M059J (cell line): ENCODE measurements at regions not wholly inside any gene's neighbourhood (a gene's known extent, or its start where the extent isn't known, plus 50 kb on each side); places are given as distances from the start of the nearest gene placed in this dataset.
A peak's percentile ranks its signal among the peaks of the same experiment; 100 is the strongest.

Source experiments
- DNase-seq: peaks from one replicate; pipeline ENCODE4 v3.0.0-alpha.2; 2012; ENCODE audit warnings: low read depth

DNA sequence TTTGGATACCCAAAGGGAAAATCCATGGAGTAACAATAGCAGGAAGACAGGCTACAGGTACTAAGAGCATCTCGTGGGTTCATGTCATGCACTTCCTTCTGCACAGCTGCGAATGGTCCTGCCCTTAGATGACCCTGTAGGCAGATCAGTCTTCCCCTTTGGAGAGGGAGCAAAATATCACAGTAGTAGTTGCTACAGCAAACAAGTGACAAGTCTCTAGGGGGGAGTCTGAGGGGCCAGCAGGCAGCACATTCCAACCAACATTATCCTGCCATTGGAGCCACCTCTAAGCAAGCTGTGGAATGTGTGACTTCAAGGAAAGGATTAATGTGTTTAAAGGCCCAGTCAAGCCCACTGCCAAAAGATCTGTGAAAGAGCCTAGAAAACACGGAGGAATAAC is 273.2 kb upstream of the PARD3B start:
- no peak for DNase-seq

DNA sequence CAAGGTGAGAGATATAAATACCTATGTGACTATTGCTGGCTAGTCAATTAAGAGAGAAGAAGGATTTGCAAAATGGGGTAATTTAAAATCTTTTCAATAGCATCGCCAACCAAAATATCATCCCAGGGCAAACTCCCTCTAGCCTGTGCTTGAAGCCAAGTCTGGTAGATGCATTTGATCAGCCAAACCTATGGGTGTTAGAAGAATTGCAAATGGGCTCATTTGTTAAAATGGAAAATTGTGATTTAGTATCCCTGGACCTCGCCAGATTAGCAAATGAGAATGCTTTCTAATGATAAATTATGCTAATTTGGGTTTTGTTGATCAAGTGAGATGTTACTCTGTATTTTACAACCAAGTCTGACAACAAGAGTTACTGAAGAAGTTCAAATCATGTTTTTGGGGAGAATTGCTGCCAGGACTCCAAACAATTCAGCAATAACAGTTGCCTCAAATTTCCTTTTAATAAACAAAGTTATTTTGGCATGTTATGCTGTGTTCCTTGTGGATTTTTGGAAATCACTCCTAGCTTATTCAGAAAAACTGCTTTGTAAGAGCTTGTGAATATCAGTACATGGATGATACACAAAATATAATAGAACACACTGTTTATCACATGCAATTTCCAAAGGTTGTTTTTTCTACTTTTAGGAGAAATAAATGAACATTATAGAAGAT is 272.5 kb upstream of the PARD3B start:
- no peak for DNase-seq

DNA sequence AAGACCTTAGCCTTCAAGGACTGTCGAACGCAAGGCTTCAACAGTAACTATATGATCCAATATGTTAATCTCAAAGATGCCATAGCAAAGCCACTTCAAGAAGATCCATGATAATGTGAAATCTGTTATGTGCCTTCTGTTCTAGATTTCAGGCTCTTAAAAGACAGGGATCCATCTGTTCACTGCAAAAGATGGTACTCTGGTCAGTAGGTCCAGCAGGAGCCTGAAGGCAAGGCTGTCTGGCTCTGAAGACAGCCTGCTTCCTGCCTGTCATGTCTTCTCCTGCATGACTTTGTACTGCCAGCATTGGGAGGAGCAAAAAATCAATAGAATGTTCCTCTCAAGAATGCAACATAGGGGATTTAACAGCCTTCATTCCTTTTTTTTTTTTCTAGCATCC is 270.8 kb upstream of the PARD3B start:
- DNase-seq: no peak

DNA sequence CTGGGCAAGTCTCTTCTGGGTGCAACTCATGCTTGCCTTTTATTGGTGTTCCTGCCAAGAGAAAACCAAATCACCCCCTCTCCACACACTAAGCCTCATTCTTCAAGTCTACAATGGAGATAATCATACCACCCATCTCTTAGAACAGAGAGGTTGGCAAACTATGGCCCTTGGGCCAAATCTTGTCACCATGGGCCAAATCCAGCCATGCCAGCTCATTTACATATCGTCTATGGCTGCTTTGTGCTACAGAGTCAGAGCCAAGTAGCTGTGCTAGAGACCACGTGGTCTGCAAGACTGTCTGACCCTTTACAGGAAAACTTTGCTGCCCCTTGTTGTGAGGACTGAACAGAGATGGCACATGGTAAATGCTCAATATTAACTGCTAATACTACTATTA is 270.3 kb upstream of the PARD3B start:
- DNase-seq: no peak

DNA sequence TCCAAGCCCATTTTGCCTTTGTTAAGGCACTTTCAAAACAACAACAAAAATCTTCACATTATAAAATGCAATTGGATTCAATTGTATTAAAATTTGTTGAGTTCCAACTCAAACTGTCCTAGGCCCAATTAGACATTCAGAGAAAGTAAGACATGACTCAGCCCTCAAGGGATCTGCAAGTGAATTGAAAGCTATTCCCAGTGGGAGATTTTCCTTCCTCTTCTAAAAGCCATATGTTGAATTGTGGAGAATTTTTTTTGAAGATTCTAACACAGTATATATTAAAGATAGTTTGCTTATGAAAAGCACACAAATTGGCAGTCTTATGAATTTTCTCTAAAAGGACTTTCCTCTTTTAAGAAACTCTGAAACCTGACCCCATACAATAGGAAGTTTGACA is 268.0 kb upstream of the PARD3B start:
- DNase-seq: no peak

DNA sequence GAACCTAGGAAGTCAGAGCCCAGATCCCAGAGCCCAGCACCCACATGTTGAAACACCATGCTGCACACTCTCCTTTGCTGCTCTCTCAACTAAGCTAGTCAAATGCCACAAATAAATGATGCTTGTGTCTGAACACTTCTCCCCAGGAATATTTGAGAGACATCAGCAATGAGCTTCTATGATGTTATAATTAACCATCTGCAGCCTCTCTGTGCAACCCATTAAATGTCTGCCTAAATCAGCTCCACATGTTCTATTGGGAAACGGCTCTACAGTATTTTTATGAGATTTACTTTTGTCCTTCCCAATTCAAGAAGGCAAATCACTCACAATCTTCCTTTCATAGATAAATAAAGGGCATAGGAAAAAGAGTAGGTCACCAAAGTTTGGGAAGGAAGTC is 266.8 kb upstream of the PARD3B start:
- no peak for DNase-seq

DNA sequence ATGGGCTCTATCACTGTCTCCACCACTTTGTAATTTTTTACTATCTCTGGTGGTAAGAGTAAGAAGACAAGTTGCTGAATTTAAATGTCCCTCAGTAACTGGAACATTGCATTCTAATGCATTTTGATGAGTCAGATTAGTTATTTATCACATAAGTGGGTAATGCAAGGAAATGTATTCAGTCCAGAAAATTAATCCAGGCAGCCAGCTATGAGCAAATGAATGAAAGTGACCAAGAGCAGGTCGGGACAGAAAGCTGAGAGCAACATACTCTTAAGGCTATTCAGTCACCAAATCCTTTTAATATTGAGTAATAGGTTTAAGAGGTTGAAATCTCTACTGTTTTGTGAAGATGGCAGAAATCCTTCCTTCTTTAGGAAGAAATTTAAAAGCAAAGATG is 265.5 kb upstream of the PARD3B start:
- no peak for DNase-seq

DNA sequence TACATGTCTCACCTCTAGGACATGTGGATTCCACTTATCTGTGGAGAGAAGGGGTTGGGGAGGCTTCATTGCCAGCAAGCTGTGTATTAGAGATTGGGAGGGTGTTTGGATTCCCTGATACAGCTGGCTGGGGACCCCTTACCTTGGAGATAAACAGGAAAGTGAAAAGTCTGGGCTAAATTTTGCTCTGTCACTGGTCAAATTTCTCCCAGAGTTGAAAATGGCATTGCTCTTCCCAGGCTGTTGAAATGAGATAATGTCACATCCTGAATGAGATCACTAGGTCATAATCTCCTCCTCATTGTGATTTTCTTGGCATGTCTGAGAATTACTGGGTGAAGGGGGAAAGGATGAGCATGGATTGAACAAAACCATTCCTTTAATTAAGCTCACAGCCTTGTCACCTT is 265.0 kb upstream of the PARD3B start:
- no peak for DNase-seq

DNA sequence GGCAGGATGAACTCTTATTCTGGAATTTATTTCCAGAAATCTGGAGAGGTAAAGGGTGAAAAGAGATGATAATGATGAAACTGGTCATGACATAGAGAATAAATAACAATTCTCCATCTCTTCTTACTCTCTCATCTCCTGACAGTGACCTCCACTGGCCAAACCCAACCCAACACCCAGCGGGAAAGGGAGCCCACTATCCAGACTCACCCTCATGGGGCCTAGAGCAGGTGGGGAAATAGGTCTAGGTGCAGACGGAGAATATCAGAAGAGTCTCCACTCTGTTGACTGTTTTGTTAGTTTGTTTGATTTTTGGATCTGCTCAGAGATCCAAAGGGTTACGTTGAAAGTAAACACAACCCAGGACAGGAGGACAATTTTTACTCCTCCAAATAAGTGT is 263.2 kb upstream of the PARD3B start:
- DNase-seq: no peak

DNA sequence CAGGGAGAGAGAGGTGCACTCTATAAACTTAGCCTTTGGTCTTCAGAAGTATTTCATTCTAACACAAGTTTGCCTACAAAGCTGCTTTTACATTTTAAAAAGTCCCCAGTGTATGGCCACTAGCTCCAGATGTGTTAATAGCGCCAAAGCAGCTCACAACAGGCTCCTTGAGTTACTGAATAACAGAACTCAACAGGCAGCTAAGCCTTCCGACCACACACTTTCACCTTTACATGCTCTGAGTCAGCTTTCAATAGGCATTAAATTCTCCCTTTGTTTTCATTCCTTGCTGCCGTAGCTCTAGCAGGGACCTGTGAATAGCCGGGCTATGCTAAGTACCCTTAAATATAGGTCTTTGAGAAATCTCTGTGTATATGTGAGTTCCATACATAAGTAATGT is 262.8 kb upstream of the PARD3B start:
- DNase-seq: no peak

DNA sequence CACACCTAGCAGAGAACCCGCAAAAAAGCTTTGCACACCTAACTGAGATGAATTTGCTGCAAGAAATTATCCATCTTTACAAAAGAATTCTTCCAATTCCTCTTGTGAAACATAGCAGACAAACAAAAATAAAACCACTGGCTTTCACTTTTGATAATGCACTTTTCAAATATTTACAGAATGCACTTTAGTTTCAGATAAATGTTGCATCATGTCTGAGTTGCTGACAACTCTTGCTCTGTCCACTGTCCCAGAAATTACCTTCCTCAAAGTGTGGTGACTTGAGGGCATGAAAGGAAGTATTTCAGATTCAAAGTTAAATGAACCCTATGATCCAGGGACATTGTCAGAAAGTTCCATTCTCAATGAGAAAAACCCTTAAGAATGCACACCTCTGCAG is 256.2 kb upstream of the PARD3B start:
- no peak for DNase-seq

DNA sequence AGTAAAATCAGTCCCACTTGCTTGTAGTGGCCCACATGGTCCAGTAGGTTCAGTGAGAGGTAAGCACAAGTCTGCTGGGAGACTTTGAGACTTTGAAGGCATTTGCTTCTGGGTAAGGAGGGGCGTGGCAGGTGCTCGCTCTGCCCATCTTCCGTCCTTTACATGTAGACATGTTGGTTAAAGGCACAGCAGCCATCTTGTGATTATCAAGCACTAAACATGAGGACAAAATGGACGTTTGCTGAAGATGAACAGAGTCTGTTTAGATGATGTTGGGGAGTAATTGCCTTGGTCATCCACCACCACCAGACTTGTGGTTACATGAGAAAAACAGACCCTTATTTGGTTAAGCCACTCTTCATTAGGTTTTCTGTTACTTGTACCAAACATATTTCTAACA is 252.8 kb upstream of the PARD3B start:
- DNase-seq: no peak

DNA sequence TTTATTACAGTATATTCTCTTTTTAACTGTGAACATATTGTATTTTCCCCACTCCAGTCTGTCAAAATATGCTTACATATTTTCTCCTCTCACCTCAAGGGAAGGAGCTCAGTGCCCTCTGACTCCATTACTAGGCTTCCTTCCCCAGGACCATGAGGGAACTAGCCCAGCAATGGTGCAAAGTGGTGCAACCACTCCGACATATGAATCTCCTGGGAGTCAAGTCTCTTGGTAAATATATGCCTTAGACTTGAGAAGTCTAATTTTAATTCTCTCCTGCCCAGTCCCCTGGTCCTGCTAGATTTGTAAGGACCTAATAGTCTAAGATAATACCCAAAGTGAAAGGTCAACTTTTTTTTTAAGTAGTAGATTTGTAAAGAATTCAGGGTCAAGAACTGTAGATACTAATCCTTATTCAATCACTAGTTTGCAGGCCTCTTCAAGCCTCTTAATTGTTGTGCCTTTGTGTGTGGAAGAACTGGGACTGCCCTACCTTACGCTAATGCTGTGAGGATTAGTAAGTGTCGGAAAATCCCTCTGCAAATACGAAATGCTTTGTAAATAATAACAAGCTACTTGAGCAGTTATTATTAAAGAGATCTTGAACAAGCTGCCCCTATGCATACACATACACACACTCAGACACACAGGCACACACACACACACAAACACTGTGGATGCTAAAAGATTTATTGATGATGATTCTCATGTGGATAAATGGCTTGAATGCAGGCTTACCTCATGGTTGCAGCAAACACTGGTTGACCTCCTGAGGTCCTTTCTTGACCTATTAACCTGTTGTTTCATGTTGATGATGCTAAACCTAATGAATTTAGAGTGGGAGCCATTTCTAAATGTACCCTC is 251.2 kb upstream of the PARD3B start:
- DNase-seq: no peak

DNA sequence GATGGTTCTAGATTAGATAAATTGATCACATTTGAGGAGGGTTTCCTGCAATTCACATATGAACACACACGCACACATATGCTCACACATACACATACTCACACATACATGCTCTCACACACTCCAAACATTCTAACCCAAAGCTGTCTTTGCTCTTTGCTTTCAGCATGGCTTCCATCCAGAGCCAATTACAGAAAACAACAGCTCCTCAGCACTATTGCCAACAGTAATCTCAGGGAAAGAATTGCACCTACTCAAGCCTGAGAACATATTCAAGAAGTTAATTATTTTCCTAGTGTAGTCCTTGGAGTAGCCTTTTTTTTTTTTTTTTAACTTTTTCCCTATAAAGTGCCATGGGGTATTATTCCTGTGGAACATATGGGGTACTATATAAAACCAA is 246.9 kb upstream of the PARD3B start:
- no peak for DNase-seq

DNA sequence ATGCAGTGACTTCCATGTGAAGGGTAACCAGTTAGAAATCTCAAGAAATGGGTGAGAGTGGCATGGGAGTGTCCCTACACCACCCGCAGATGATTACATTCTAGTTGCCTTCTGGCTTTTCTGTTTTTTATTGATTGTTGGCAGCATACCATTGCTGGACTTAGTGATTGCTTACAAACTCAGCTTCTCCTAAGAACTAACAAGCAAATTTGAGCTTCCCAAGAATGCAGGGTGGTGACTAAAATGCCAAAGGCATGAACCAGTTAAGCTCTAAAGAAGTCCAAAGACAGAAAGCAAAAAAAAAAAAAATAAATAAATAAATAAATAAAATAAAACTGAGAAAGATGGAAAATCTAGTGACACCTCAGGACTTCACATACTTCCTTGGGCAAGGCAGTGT is 245.5 kb upstream of the PARD3B start:
- no peak for DNase-seq

DNA sequence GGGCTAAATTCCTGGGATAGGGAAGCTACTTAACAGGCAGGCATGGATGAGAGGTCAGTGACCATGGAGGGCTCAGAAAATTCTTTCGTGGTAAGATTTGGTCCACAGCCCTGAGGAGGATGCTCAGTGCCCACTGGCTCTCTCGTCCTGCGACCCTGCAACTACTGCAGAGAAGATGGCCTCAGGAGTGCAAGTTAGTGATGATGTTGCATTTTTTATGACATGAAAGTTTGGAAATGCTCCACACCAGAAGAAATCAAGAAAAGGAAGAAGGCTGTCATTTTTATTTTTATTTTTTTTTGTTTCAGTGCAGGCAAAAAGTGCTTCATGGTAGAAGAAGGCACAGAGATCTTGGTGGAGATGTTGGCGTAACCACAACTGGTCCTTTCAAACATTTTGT is 238.6 kb upstream of the PARD3B start:
- no peak for DNase-seq

DNA sequence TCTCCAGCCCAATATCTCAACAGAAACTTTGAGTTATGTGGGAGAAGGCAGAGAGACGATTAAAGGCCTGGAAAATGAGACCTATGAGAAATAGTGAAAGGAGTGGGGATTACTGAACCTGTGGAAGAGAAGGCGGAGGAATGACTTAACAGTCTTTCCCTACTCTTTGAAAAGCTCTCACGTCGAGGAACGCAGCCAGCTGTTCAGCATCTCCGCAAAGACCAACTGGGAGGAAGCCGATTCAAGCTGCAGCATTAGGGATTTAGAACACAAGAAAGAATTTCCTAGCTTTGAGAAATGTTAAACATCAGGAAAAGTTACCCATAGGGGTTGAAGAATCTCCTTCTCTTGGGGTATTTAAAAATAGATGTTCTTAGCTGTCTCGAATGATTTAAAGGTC is 233.2 kb upstream of the PARD3B start:
- no peak for DNase-seq

DNA sequence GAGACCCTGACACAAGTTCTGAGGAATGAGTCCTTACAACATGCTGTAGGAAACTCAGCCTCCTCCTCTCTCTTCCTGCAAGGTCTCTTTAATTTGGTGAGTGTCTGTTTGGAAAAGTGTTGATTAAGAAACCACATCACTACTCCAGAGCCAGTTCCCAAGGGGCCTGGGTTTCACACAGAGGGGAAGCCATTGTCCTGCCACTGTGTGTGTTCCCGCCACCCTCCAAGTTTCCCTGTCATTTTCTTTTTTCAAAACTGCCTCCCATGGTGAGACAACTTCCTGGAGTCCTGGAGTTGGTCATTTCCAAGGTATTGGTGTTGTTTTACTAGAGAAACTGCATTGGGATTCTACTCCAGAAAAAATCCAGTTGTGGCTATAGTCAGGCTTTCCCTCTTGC is 232.0 kb upstream of the PARD3B start:
- no peak for DNase-seq

DNA sequence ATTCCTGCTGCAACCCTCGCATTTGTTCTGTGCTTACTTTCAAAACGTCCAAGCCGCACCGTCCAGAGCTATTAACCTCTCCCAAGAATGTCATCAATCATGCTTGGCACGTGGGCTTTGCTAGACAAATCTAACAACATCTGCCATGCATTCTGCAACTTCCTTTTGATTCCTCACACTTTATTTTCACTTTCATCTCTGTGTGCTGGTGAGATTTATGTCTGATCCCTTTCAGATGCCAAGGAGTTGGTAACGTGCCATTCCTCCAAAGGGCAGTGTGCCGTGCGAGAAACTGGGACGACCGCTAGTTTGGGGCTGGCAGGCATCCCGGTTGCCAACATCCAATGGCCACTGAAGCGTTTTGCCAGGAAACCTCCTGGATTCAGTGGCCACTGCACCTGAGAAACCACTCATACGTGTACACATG is 230.0 kb upstream of the PARD3B start:
- DNase-seq: peak; percentile 85

DNA sequence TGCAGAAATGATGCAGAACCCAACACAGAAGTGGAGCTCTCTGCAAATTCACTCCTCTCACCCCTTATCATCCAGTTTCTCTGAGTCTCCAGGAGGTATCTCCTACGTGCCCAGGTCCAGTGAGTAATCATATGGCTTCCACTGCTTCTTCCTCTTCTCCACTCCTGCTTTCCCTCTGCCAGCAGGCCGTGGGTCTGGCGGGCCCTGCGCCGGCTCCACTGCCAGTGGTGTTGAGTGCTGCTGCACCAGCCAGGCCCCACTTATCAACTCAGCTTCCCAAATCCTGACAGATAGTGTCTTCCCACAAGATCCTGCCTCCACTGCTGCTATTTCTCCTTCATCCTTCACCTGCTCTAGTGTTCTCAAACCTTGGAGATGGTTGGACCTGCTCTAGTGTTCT is 227.6 kb upstream of the PARD3B start:
- no peak for DNase-seq

DNA sequence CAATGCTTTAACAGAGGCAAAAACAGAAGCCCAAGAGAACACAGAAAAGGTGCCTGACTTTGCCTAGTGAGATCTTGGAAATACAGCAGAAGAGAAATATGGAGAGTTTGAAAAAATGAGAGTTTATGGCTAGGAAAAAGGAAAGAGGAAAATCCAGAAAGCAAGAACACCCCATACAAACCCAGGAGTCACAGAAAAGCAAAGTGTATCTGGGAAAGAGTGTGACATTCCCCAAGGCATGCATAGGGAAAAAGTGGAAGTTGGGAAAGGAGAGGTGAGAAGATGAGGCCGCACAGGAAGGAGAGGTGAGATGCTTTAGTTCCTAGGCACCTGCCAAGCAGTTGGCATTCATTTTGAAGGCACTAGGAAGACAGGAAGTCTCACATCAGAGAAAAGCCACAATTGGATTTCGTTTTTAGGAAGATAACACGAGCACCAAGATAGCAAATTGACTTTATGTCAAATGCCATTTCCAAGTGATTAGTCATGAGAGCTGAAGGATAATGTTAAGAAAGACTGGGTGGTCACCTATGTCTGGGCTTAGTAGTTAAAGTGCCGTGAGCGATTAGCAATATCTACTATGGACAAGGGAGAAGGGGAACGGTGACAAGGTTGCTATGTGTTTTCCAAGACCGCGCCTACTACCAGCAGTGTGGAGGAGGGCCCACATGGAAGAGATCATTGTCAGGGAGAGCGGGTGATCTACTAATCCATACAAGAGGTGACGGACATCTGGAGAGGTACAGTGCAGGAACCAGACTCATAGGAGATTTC is 224.1 kb upstream of the PARD3B start:
- DNase-seq: no peak

DNA sequence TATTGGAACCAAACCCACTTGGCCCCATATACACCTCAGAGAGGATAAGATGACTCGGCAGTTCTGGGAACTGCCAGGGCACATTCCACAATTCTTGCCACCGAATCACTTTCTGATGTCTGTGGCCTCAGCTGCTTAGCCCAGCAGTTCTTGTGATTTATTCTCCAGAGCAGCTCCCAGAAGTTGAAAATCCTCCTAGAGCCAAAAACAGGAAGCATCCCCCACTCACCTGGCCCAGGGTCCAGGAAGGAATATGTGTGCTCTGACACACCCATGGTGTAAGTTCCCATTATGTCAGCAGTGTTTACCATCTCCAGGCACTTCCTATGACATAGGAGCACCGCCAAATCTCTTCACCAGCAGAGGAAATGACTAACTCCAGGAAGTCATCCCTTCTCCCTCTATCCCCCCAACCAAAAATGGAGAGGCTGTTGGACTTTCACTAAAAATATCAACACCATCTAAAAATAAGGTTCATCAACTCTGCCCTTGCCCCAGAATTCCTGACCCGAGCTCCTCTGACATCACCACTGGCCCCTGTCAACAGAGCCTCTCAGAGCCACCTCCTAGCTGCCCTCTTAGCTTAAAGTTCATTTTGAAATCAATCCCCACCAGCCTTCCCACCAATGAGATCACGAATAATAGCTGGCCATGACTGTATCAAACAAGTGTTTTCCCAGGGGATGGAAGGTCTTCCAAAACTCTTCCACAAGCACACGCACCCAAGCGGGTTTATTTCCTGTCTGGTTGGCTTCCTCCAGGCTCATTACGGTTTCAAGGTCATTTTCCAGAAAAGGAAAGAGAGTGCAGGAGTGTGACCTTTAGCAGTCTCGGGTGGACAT is 223.1 kb upstream of the PARD3B start:
- DNase-seq: peak; percentile 68
